H1 (cell line): ENCODE measurements at regions not wholly inside any gene's neighbourhood (a gene's known extent, or its start where the extent isn't known, plus 50 kb on each side); places are given as distances from the start of the nearest gene placed in this dataset.

Experiments
- CBX8 ChIP-seq: fragments of 300-800, 300-1000 bp; sonication (generic); IDR thresholded peaks from 2 replicates; pipeline ENCODE4 v1.7.1; 2016; ENCODE audit warnings: low read depth, low read length, borderline replicate concordance
- POLR2A ChIP-seq, 2 experiments: IDR thresholded peaks; 1 replicate in 1 of 2; 2 replicates in 1 of 2; pipeline ENCODE4 v1.6.1; 2011; ENCODE audit warnings: low read depth in 2 of 2, low read length in 2 of 2, mild to moderate bottlenecking in 2 of 2; ENCODE audit errors: control extremely low read depth in 1 of 2
- POLR2AphosphoS5 ChIP-seq: IDR thresholded peaks from 2 replicates; pipeline ENCODE4 v1.6.1; 2011; ENCODE audit warnings: low read depth, low read length
- SP2 ChIP-seq: IDR thresholded peaks from 2 replicates; pipeline ENCODE4 v1.6.1; 2012; ENCODE audit warnings: mild to moderate bottlenecking, low read length, inconsistent platforms
- TAF1 ChIP-seq: IDR thresholded peaks from 2 replicates; pipeline ENCODE4 v1.6.1; 2011; ENCODE audit warnings: mild to moderate bottlenecking, low read depth, low read length
- TF ChIP-seq, protein P1 (sequence below), 3 experiments: IDR thresholded peaks; 1 replicate in 2 of 3; 2 replicates in 1 of 3; pipeline versions ENCODE4 v1.5.1 to v1.6.1; 2011; ENCODE audit warnings: low read length in 3 of 3, mild to moderate bottlenecking in 3 of 3, inconsistent platforms in 2 of 3, low read depth in 1 of 3, moderate library complexity in 1 of 3; ENCODE audit not compliant: insufficient read depth in 1 of 3; ENCODE audit errors: control extremely low read depth in 1 of 3

DNA sequence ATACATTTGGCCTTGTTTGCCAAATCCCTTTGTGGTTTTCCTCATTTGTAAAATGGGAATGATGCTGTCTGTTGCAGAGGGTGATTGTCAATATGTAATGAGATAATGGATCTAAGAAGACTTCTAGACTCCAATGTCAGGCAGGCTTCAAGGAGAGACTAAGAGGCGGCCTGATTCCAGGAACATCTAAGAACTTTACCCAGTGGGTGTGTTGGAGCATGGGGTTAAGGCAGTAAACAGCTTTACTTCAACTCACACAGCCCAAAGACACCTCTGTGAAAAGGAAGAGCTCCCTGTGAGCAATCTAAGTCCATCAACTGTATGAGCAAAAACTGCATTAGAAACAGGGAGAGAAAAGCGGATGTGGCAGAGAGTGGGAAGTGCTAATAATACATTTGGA is 560.6 kb downstream of the PDCD6IP start (continued):
- TF ChIP-seq, protein P1, sequence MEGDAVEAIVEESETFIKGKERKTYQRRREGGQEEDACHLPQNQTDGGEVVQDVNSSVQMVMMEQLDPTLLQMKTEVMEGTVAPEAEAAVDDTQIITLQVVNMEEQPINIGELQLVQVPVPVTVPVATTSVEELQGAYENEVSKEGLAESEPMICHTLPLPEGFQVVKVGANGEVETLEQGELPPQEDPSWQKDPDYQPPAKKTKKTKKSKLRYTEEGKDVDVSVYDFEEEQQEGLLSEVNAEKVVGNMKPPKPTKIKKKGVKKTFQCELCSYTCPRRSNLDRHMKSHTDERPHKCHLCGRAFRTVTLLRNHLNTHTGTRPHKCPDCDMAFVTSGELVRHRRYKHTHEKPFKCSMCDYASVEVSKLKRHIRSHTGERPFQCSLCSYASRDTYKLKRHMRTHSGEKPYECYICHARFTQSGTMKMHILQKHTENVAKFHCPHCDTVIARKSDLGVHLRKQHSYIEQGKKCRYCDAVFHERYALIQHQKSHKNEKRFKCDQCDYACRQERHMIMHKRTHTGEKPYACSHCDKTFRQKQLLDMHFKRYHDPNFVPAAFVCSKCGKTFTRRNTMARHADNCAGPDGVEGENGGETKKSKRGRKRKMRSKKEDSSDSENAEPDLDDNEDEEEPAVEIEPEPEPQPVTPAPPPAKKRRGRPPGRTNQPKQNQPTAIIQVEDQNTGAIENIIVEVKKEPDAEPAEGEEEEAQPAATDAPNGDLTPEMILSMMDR (IDR thresholded peaks at IDR 0.05; ENCODE audit: control extremely low read depth in 1 of 3, insufficient read depth in 1 of 3, low read depth in 1 of 3, low read length in 3 of 3) = no peak
- TF ChIP-seq CBX8 (no peak), SP2 (no peak), POLR2AphosphoS5 (no peak), TAF1 (no peak), POLR2A (IDR thresholded peaks at IDR 0.05; ENCODE audit: control extremely low read depth in 1 of 2, low read depth in 2 of 2, low read length in 2 of 2) (no peak)
- TF ChIP-seq, all 59 proteins: peak for 0
